AG04449 (cell line): ENCODE measurements at regions not wholly inside any gene's neighbourhood (a gene's known extent, or its start where the extent isn't known, plus 50 kb on each side); places are given as distances from the start of the nearest gene placed in this dataset.

Source experiments
- CTCF ChIA-PET: fragments of 350-600 bp; formaldehyde crosslinking; extraction: SDS; loops from one replicate; lab custom pipeline; 2021; ENCODE audit warnings: antibody characterized with exemption; lab: Yijun Ruan, JAX
- POLR2A ChIA-PET: fragments of 400-600, 350-600 bp; formaldehyde crosslinking; extraction: SDS; loops from one replicate; lab custom pipeline; 2020; ENCODE audit warnings: antibody characterized with exemption, inconsistent platforms; lab: Yijun Ruan, JAX
- DNase-seq: peaks from one replicate; pipeline ENCODE4 v3.0.0-alpha.2; 2010; ENCODE audit warnings: low read depth, low spot score
- H3K4me3 ChIP-seq: 2 replicates; pipeline ENCODE4 v1.5.1; 2011; ENCODE audit warnings: low read depth, mild to moderate bottlenecking, control low read depth, low read length
- CTCF ChIP-seq: IDR thresholded peaks from one replicate; pipeline ENCODE4 v1.5.1; 2011; ENCODE audit warnings: mild to moderate bottlenecking, moderate library complexity, low read length, control low read depth, inconsistent platforms; ENCODE audit not compliant: insufficient read depth; ENCODE audit errors: missing control alignments

- TF ChIP-seq CTCF, result no peak
- CTCF ChIA-PET, result no interaction called here
Measured at GRCh38 chr4:129971419-129971818, 875.5 kb downstream of the C4orf33 start.

GRCh38 chr4:129972257-129972656 lies 876.3 kb downstream of the C4orf33 start:
- CTCF ChIA-PET, result no interaction called here
- no peak overlapping the region for H3K4me3 ChIP-seq
- POLR2A ChIA-PET, result no interaction called here
- no peak for DNase-seq
- TF ChIP-seq CTCF, result no peak

More at GRCh38 chr4:129971419-129971818, 875.5 kb downstream of the C4orf33 start:
- no peak overlapping the region for H3K4me3 ChIP-seq
- no peak for DNase-seq
- POLR2A ChIA-PET, result no interaction called here

GRCh38 chr4:129974730-129975129 lies 878.8 kb downstream of the C4orf33 start:
- ChIA-PET POLR2A (no interaction called here), CTCF (no interaction called here)
- no peak for DNase-seq
- TF ChIP-seq CTCF, result no peak
- no peak overlapping the region for H3K4me3 ChIP-seq

- TF ChIP-seq CTCF, result no peak
- ChIA-PET POLR2A (no interaction called here), CTCF (no interaction called here)
- DNase-seq, result no peak
- H3K4me3 ChIP-seq, result no peak overlapping the region
Measured at GRCh38 chr4:129978315-129978714, 882.4 kb downstream of the C4orf33 start.

GRCh38 chr4:129988957-129989356 lies 893.0 kb downstream of the C4orf33 start:
- no peak for DNase-seq
- no peak for TF ChIP-seq CTCF
- ChIA-PET POLR2A (no interaction called here), CTCF (no interaction called here)
- H3K4me3 ChIP-seq, result no peak overlapping the region

GRCh38 chr4:129994715-129995114 lies 898.8 kb downstream of the C4orf33 start:
- CTCF ChIA-PET, result no interaction called here
- H3K4me3 ChIP-seq, result no peak overlapping the region
- DNase-seq, result no peak
- no peak for TF ChIP-seq CTCF
- POLR2A ChIA-PET, result no interaction called here
